KMS-11 (cell line): ENCODE measurements at regions not wholly inside any gene's neighbourhood (a gene's known extent, or its start where the extent isn't known, plus 50 kb on each side); places are given as distances from the start of the nearest gene placed in this dataset.
"Not testable (repeated sequence)": the region's sequence is repeated elsewhere in the genome, so short reads cannot be mapped to it uniquely, and the experiment has no call there.

Source experiments
- H2AFZ ChIP-seq: fragments of 200-600 bp; sonication (generic); 2 replicates; pipeline ENCODE4 v1.6.1; 2016; ENCODE audit warnings: antibody characterized with exemption, mixed run types, low read depth
- H3K27ac ChIP-seq: fragments of 200-600 bp; sonication (generic); 2 replicates; pipeline ENCODE4 v1.6.1; 2016; ENCODE audit warnings: mild to moderate bottlenecking, mixed run types
- H3K27me3 ChIP-seq: fragments of 200-600 bp; sonication (generic); 2 replicates; pipeline ENCODE4 v1.6.1; 2017; ENCODE audit warnings: mild to moderate bottlenecking, low read depth, mixed run types, moderate library complexity; ENCODE audit not compliant: insufficient read depth
- H3K36me3 ChIP-seq: fragments of 200-600 bp; sonication (generic); 2 replicates; pipeline ENCODE4 v1.6.1; 2017; ENCODE audit warnings: mild to moderate bottlenecking, mixed run types; ENCODE audit not compliant: insufficient read depth
- H3K4me1 ChIP-seq: fragments of 200-600 bp; sonication (generic); 2 replicates; pipeline ENCODE4 v1.6.1; 2016; ENCODE audit warnings: mild to moderate bottlenecking, low read depth, mixed run types; ENCODE audit not compliant: poor library complexity, severe bottlenecking
- H3K4me2 ChIP-seq: fragments of 200-600 bp; sonication (generic); 2 replicates; pipeline ENCODE4 v1.7.0; 2016; ENCODE audit warnings: mild to moderate bottlenecking, mixed run types
- H3K4me3 ChIP-seq: fragments of 200-600 bp; sonication (generic); IDR thresholded peaks from 2 replicates; pipeline ENCODE4 v1.6.1; 2017; ENCODE audit warnings: low read depth, low read length, mixed read lengths; ENCODE audit not compliant: insufficient read depth
- H3K79me2 ChIP-seq: fragments of 200-600 bp; sonication (generic); 2 replicates; pipeline ENCODE4 v1.6.1; 2016; ENCODE audit warnings: low read depth, mixed run types; ENCODE audit not compliant: insufficient read depth
- H3K9ac ChIP-seq: fragments of 200-600 bp; sonication (generic); 2 replicates; pipeline ENCODE4 v1.6.1; 2016; ENCODE audit warnings: mild to moderate bottlenecking, mixed run types
- H4K20me1 ChIP-seq: fragments of 200-600 bp; sonication (generic); 2 replicates; pipeline ENCODE4 v1.6.1; 2016; ENCODE audit warnings: mild to moderate bottlenecking, mixed run types; ENCODE audit not compliant: insufficient read depth
- TF ChIP-seq, protein P1 (sequence below): fragments of 200-600 bp; sonication (generic); conservative IDR thresholded peaks from 2 replicates; pipeline ENCODE4 v1.6.1; 2017; ENCODE audit warnings: low read depth, mild to moderate bottlenecking, antibody characterized with exemption, low read length, moderate library complexity, mixed read lengths

DNA sequence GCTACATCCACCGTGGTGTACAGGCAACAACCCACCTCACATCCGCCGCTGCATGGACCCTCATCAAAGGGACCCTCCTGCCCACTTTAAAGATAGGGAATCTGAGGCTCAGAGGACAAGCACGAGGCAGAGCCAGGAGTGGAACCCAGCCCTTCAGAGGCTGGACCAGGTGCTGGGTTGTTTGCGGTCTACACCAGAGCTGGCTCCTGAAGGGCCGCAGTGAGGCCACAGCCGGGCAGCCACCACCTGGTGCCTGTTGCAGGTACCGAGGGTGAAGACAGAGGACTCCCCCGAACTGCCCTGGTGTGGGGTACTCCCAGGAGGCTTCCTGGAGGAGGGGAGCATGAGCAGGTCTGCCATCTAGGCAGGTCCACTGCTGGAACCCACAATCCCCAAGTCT, 78.8 kb downstream of the DHCR7 start:
- Histone ChIP-seq H3K4me2 (no peak overlapping the region), H2AFZ (no peak overlapping the region), H3K27ac (no peak overlapping the region), H3K79me2 (no peaks in the 10 kb centered on the region), H3K27me3 (no peaks in the 10 kb centered on the region), H3K9ac (no peak overlapping the region), H3K36me3 (no peaks in the 10 kb centered on the region), H3K4me1 (peaks cover 16% of the 10 kb centered on the region), H4K20me1 (no peaks in the 10 kb centered on the region), H3K4me3 (no peak overlapping the region)
- TF ChIP-seq, protein P1, sequence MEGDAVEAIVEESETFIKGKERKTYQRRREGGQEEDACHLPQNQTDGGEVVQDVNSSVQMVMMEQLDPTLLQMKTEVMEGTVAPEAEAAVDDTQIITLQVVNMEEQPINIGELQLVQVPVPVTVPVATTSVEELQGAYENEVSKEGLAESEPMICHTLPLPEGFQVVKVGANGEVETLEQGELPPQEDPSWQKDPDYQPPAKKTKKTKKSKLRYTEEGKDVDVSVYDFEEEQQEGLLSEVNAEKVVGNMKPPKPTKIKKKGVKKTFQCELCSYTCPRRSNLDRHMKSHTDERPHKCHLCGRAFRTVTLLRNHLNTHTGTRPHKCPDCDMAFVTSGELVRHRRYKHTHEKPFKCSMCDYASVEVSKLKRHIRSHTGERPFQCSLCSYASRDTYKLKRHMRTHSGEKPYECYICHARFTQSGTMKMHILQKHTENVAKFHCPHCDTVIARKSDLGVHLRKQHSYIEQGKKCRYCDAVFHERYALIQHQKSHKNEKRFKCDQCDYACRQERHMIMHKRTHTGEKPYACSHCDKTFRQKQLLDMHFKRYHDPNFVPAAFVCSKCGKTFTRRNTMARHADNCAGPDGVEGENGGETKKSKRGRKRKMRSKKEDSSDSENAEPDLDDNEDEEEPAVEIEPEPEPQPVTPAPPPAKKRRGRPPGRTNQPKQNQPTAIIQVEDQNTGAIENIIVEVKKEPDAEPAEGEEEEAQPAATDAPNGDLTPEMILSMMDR, result no peak

DNA sequence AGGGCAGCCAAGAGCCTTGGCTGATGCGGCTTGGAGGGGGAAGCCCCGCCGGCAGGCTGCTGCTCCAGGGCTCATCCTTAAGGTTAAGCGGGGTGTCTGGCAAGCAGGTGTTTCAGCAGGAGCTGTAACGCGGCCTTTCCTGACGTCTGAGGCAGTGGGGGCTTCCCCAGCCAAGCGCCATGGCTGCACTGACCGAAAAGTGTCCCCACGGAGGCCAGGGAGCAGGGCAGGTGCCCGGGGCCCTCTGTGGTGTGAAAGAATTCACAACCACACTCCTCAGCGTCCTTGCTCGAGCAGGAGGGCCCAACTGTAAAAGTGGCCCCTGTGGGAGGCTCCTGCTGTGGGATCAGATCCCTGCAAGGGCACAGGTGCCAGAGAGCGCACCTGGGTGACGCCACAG, 79.2 kb downstream of the DHCR7 start:
- H3K79me2 ChIP-seq, result no peaks in the 10 kb centered on the region
- TF ChIP-seq, protein P1, result no peak
- no peaks in the 10 kb centered on the region for H3K36me3 ChIP-seq
- H3K27me3 ChIP-seq, result no peaks in the 10 kb centered on the region
- no peak overlapping the region for H3K4me3 ChIP-seq
- no peak overlapping the region for H3K4me2 ChIP-seq
- no peak overlapping the region for H2AFZ ChIP-seq
- H3K4me1 ChIP-seq, result peaks cover 12% of the 10 kb centered on the region
- no peak overlapping the region for H3K27ac ChIP-seq
- H4K20me1 ChIP-seq, result no peaks in the 10 kb centered on the region
- H3K9ac ChIP-seq, result no peak overlapping the region

DNA sequence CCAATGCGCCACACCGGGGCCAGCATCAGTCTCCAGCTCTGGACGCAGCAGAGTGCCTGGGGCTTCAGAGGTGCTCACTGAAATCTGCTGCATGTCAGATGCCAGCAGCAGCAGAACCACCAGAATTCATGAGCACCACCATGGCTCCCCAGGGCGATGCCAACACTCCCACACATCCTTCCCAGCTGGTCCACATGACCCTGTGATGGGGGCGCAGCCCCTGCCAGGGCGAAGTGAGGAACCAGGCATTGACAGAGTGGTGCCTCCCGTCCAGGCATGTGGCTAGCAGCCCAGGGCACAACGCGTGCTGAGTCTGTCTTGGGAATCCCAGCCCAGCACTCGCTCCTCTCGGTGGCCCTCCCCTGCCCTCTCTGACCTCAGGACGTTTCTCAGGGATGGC, 80.4 kb downstream of the DHCR7 start:
- H4K20me1 ChIP-seq, result no peaks in the 10 kb centered on the region
- H3K27ac ChIP-seq, result no peak overlapping the region
- no peaks in the 10 kb centered on the region for H3K36me3 ChIP-seq
- peaks cover under 1% of the 10 kb centered on the region for H3K4me1 ChIP-seq
- TF ChIP-seq, protein P1, result no peak
- H3K4me3 ChIP-seq, result no peak overlapping the region
- no peak overlapping the region for H3K4me2 ChIP-seq
- H3K9ac ChIP-seq, result no peak overlapping the region
- no peaks in the 10 kb centered on the region for H3K27me3 ChIP-seq
- H3K79me2 ChIP-seq, result no peaks in the 10 kb centered on the region
- no peak overlapping the region for H2AFZ ChIP-seq

DNA sequence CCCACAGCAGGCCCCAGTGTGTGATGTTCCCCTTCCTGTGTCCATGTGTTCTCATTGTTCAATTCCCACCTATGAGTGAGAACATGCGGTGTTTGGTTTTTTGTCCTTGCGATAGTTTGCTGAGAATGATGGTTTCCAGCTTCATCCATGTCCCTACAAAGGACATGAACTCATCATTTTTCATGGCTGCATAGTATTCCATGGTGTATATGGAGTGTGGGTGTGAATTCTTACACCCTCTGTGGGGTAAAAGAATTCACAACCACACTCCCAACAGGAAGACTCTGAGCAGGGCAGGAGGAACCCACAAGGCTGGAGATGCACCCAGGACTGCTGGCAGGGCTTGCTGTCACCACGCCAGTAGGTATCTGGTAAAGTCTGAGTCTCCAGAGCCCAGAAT, 80.9 kb downstream of the DHCR7 start:
- H4K20me1 ChIP-seq, H3K4me2 ChIP-seq, H3K4me3 ChIP-seq, H3K9ac ChIP-seq, H3K79me2 ChIP-seq, H3K4me1 ChIP-seq, H3K27ac ChIP-seq, H2AFZ ChIP-seq, H3K36me3 ChIP-seq, H3K27me3 ChIP-seq: not testable (repeated sequence)

DNA sequence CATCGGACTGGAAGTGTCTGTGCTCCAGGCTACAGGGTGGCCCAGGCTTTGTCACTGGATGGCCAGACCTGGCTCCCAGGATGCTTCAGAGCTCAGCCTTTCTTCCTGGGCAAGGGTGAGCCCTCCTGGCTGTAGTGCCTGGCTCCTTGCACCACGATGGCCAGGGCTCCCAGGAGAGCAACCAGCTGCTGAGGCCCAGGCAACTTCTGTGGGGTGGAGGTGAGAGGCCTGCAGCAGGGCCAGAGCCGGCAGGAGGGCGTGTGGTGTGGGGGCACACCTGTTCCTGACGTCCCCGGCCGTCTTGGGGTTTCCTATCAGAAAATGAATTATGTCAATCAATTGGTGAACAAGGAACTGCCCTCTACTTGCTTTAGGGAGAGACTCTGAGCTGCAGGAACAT, 82.1 kb downstream of the DHCR7 start:
- Histone ChIP-seq H3K9ac (no peak overlapping the region), H2AFZ (no peak overlapping the region), H3K4me3 (no peak overlapping the region), H3K27ac (no peak overlapping the region), H4K20me1 (no peaks in the 10 kb centered on the region), H3K4me1 (no peaks in the 10 kb centered on the region), H3K27me3 (no peaks in the 10 kb centered on the region), H3K4me2 (no peak overlapping the region), H3K79me2 (no peaks in the 10 kb centered on the region), H3K36me3 (no peaks in the 10 kb centered on the region)
- TF ChIP-seq, protein P1, result no peak
